ENCODE measurements at regions not wholly inside any gene's neighbourhood (a gene's known extent, or its start where the extent isn't known, plus 50 kb on each side); places are given as distances from the start of the nearest gene placed in this dataset.

GRCh38 chr18:30492552-30493129, 549.9 kb downstream of the DSC3 start:
- no peak for TF ChIP-seq CTCF (IDR thresholded peaks at IDR 0.05)
- no peak for TF ChIP-seq SIN3A (IDR thresholded peaks at IDR 0.05; ENCODE audit: borderline replicate concordance, insufficient read depth, low read depth, low read length)

Measured in Panc1 (cell line).